HT1080 (cell line): ENCODE measurements at regions not wholly inside any gene's neighbourhood (a gene's known extent, or its start where the extent isn't known, plus 50 kb on each side); places are given as distances from the start of the nearest gene placed in this dataset.

Source experiments
- DNase-seq: peaks from one replicate; pipeline ENCODE4 v3.0.0-alpha.2; 2015; ENCODE audit warnings: low read depth

DNA sequence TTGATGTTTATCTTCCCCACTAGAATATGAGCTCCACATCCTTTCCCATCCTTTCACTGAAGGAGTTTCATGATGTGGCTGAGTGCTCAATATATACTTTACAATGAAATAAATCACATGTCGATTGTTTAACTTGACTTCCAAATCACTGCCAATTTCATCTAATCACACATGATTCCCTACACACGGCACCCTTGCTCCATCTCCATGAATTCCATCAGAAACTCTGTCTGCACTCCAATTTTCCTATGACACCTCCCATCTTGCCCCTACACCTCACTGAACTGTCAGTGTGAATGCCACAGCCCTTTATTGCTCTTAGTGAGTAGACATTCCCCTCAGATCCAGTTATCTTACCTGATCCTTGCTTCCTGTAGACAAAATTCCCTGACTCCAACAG lies 366.0 kb downstream of the CMPK2 start:
- no peak for DNase-seq

DNA sequence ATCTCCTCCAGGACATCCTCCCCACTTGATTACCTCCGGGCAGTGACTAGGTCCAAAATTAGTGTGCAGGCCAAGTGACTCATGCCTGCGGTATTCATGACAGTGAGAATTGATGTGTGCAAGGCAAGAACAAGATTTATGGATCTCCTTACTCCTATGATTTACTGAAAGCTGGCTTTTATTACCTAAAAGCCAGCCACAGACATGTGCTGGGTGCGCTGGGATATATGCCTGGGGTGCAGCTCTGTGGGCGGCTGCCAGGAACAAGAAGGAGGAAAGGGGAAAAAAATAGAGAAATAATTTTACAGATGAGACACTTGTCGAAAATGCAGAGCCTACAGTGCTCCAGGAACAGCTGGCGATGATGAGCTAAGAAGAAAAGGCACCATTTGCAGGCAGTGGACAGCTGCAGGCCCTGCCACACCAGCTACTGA lies 359.3 kb downstream of the CMPK2 start:
- peak; percentile 89 for DNase-seq

DNA sequence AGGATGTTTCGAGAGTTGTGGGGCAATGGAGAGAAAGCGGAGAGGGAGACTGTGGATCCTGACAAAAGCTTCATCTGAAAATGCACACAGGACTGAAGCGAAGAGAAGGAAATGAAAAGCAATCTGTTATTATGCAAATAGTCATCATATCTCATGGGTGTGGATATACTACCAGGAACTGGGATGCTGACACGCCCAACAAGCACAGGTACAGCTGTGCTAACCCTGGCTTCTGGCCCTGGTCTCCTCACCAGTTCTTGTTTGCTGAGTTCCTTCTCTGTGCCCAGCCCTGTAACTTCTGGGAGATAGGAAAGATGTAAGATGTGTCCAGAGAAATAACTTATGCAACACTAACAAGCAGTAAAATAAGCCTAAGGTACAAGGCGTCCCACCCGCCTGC lies 358.8 kb downstream of the CMPK2 start:
- no peak for DNase-seq

DNA sequence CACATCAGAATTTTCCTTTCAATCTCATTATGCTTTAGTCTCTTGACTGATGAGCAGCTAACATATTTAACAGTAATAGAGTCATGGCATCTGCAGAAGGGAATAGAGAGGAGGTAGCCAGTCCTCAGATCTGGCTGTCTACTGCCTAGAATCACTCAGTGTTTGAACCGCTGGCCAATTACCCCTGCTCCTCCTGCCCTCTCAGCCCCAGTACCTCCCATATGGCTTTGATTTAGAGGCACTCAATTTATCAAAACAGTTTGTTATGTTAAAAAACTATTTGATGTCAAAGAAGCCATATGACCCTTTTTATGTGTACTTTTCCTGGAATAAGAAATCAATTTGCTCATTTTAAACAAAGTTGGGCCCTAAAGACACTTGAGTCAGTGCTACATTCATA lies 355.2 kb downstream of the CMPK2 start:
- no peak for DNase-seq

DNA sequence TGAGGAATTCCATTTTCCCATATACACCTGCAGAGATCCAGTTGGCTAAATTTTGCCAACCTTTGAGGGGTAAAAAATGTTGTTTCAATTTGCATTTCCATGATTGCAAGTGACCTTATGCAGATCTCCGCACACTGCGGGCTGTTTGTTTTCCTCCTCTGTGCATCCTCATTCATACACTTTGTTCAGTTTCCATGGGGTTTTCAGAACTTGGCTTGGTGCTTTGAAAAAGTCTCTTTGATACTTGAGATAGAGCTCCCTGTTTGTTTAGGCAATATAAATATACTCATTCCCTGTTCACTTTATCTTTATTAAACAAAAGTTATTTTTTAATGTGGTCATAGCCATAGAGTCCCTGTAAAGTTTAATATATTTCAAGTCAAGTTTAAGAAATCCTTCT lies 353.1 kb downstream of the CMPK2 start:
- no peak for DNase-seq

DNA sequence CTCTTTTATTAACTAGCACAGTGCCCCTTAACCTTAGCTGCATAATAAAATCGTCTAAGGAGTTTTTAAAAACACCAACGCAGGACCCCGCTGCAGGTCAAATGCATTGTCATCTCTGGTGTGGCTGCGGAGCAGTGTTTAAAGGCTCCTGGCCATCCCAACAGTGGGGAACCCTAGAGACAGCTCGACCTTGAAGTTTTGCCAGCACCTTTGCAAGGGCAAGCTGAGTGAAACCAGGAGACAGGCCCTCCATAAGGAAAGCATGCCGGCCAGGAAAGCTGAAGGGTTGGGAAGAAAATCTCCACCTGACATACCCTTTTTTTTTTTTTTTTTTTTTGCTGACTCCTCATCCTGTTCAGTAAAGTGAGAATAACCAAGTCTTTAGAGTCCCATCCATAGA lies 349.0 kb downstream of the CMPK2 start:
- DNase-seq: no peak

DNA sequence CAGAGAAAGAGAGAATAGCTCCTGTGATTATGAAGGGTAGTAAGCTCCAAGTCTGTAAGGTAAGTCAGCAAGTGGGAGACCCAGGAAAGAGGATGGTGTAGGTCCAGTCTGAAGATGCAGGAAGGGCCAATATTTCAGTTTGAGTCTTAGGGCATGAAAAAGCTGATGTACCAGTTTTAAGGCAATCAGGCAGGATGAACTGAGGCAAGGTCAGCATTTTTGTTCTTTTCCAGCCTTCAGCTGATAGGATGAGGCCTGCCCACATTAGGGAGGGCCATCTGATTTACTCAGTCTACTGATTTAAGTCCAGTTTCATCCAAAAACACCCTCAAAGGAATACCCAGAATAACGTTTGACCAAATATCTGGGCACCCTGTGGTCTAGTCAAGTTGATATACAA lies 347.3 kb downstream of the CMPK2 start:
- DNase-seq: no peak

DNA sequence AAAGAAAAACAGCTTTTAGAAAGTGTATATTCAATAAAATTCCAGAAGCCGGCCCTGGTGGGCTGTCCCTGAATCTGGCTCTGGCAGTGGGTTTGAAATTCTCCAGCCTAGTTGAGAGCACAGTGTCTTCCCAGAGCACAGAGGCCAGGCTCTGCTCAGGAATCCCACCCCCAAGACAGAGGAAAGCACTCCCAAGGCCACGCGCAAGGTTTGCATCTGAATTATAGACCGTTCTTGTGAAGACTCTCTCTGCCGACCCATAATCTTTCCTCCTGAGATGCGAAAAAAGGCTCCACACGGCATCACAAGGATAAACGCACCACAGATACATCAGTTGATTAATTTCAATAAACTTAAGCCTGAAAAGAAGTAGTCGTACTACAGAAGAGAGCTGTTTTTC lies 342.2 kb downstream of the CMPK2 start:
- no peak for DNase-seq

DNA sequence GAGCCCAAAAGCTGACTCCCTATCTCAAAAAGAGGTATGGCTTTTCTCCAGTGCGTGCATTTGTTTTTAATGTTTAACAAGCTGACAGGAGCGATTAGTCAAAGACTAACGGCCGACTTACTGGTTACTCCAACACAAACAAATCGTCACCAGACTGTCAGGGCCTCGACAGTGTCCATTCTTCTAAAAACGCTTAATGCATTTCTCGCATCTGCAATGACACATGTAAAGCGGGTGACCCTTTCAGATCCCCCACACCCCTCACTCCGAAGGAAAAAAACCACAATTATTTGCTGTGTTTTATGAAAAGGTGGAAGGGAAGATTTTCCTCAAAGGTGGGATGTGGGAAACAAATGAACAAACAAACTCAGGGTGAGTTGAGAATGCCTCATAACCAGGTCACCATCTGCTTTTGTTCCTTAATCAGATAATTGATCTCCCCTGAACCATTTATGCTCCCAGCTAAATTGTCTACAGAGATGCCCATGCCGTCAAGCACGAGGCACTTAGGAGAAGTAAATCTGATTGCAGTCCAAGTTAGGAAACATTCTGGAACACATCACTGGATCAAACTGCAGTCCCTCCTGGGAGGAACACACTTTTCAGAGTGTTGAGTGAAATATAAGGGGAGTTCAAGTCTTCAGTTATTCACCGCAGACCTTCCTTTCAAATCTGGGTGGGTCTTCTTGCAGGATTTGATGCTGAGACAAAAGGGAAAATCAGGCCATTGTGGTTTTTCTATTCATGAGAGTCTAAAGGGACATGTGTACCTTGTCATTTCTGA lies 340.8 kb downstream of the CMPK2 start:
- no peak for DNase-seq

DNA sequence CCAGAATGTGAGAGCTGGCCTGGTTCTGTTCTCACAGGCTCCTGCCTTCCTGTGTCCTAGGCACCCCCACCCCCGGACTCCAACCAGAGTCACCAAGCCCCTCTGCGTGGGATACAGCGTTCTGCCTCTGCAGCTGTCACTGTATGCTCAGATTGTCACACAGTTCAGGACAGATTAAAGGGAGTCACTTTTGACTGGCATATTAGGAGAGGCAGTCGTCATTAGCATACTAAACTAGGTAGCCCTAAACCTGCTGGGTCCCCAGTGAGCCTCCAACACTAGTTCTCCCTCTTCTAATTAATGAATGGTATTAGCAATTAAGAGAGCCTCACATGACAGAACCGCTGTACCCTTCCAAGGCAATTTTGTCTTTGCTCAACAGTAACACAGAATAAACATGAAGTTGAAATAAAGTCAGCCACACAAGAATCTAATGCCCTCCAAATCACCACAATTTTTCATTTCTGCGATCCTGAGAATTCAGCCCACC lies 340.2 kb downstream of the CMPK2 start:
- no peak for DNase-seq

DNA sequence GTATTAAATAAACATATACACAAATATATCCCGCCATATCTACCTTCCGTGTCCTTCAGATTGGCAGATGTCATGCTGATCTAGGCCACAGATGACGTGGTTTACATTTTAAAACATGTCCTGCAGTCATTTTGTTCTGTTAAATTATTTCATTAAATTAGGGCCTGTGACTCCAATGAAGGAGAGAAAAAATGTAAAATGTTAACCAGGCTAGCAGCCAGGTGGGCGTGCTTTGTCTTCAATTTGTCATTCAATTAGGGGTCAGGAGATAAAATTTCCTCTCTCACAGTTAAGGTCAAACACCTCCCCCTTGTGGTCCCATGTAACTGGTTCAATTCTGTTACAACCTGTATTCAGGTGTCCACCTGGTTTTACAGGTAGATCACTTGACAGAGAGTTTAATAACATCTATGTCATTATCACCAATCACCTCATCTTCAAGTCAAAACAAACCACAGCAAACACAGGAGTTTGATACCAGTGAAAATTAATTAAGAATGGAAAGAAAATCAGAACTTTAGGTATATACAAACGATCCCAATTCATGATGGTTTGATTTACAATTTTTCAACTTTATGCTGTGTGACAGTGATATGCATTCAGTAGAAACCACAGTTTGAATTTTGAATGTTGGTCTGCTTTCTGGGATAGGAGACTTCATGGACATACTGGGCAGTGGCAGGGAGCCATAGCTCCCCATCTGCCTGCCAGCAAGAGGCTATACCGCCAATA lies 339.4 kb downstream of the CMPK2 start:
- DNase-seq: no peak

DNA sequence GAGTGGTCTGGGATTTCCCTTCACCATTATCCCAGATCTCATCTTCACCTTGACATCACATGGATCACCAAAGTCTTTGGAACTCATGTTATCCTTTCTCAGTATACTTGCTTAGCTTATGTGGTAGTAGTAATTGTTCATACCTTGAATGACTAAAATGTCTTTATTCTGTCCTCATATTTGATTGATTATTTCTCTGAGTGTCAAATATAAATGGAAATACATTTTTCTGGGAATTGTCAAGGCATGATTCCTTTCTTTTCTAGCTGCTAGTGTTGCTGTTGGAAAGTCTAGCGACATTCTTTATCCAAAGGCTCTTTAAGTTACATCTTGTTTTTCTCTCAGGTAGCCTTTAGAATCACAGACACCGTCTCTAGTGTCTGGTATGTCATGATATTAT lies 334.4 kb downstream of the CMPK2 start:
- no peak for DNase-seq

DNA sequence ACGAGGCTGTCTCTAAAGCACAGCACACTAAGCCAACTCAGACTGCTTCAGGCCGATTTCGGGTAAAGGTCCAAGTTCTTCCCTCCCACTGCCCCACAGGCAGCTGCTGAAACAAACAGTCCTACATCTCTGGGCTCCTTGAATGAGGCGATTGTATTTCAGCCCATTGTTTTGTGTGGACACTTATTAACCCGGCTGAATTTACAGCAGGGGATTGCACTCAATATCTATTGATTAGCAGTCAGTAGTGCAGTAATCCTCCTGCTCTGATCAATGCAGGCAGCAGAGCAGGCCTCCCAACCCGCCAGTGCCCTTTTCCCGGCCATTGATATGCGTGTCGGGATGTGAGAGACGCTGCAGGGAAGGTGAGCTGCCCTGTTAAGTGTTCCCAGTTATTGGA lies 330.1 kb downstream of the CMPK2 start:
- DNase-seq: no peak

DNA sequence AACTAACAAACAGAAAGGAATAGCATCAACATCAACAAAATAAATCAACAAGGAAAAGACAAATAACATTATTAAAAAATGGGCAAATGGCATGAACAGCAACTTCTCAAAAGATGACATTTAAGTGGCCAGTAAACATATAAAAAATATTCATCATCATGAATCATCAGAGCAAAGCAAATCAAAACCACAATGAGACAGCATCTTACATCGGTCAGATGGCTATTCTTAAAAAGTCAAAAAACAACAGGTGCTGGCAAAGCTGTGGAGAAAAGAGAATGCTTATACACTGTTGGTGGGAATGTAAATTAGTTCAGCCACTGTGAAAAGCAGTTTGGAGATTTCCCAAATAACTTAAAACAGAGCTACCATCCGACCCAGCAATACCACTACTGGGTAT lies 327.1 kb downstream of the CMPK2 start:
- DNase-seq: peak; percentile 57

DNA sequence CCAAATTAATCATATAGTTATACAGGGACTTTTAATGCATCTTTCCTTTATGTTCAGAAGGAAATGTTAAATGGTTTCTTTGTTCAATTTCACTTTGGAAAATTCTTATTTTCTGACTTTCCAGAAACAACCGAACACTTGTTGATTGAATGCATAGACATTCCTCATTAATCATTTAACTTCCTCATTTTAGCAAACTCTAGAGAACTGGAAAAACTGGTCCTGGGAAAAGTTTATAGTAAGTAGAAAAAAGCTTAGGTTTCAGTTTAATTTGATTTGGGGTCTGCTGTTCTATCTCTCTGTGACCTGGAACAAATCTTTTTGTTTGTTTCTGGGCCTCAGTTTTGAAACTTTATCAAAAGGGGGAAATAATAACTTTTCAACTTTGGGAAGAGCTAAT lies 320.4 kb downstream of the CMPK2 start:
- no peak for DNase-seq

DNA sequence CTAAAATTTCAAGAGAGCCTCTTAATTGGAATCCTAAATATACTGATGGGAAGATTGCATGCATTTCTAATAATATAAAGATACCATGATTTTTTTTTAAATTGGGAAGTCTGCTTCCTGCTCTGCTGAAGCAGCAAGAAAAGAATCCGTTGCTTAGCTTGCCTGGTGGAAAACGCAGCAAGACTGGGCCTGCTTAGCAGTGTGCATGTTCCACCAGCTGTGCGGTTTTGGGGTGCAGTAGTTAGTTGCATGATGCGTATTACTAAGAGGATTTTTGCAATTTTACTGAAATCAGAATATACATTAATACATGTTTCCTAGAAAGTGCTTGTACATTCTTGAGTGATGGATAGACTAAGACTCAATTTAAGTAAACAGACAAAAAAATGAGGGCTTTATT lies 319.9 kb downstream of the CMPK2 start:
- DNase-seq: no peak

DNA sequence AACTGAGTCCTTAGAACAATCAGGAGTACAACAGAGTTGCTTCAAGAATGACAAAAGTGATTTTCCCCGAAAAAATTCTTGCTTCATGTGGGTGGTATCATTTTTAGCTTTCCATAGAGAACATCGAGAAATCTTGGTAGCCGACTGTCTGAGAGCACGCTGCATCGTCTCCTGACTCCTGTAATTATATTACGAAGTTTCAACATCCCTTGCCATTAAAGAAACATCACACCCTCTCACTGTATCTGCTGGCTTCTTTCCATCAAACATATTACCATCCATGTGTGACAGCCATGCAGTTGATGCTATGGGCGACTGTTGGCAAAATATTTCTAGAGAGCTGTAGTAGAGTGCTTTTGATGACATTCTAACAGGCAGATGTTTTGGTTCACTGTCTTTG lies 311.2 kb downstream of the CMPK2 start:
- no peak for DNase-seq

DNA sequence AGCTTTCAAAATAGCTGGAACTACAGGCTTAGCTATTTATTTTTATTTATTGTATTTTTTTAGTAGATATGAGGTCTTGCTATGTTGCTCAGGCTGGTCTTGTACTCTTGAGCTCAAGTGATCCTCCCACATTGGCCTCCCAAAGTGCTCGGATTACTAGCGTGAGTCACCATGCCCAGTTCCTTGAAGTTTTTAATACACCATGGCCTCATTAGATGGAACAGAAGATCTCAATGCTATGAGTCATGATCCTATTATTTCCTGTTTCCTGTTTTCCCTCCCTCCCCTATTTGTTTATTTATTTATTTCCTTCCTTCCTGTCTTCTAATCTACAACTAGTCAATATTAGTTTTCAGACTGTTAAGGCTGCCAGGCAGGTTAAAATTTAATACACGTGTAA lies 309.0 kb downstream of the CMPK2 start:
- peak; percentile 93 for DNase-seq

DNA sequence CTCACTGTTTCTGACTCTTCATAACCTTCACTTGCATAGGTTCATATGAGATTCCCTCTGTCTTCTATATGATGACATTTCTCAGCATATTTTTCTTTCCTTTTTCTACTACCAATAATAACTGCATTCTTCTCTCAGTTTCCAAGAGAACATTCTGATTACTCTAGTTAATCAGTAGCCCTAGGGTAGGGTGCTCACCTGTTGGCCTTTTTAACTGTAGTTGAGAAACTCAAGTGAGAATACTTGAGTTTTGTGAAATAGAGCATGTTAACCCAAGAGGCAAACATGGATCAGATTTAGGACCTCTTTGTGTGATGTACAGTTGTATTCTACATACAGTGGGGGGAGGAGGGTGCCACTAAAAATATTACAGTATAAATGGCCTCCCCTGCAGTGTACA lies 308.0 kb downstream of the CMPK2 start:
- no peak for DNase-seq

DNA sequence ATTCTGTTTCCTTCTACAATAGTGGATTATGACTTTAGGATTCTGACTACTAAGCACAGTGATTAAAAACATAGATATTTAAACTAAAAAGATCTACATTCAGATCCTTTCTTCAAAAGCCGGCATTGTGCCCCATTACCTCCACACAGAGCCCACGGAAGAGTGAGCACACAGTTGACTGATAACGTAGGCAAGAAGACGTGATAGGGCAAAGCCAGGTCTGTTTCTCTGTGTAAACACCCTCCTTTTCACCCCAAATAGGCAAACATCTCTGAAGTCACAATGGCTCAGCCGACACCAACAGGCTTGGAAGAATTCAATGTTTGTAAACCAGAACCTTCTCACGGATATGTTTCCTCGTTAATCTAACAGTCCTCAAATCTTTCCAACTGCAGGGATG lies 302.9 kb downstream of the CMPK2 start:
- DNase-seq: no peak

DNA sequence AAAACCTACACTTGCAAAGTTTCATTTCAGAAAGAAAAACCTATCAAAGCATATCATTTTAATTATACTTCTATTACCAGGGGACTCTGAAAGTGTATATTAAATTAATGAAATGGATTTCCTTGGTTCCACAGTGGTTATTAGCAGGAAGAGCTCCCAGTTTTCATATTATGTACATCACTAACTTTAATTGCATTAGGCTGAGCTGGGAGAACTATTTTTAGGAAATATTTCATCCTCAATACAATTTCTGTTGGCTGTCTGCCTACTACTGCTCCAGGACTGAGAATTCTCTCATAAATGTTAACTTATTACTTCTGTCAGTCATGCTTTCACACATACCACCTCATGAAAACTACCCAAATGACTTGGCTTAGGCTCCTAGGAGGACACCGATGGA lies 301.4 kb downstream of the CMPK2 start:
- no peak for DNase-seq

DNA sequence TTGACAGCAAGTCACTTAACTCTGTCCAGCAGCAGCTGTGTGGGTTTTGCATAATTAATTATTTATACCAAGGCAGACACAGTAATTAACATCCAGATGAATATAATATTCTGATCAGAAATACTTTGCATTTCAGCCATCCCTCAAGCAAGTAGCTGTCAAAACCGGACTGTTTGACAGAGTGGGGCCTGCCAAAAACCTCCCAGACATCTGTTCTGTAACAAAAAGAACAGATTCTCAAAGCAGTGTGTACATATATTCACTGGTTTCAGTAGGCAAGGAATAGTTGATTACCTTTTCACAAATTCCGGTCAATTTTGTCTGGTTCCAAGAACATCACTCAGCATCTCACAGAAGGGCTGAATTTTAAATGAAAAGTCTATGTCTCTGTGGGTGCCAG lies 291.6 kb downstream of the CMPK2 start:
- no peak for DNase-seq

DNA sequence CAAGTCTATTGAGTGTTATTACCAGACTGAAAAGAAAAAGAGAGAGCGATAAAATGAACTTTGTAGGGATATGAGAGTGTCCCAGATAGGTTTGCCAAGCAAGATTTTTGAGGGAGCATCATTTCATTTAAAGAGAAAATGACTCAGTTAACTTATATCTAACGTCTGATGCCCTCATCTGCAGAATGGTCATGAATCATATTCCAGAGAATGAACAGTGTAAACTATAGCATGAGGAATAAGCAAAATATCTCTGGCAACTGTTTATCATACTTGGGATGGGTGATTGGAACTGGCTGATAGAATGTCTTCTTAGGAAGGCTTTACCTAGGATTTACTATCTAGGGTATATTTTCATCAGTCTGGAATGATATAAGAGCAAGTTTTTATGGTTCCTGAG lies 289.4 kb downstream of the CMPK2 start:
- peak; percentile 52 for DNase-seq
